GM04504 (cell line): ENCODE measurements at regions not wholly inside any gene's neighbourhood (a gene's known extent, or its start where the extent isn't known, plus 50 kb on each side); places are given as distances from the start of the nearest gene placed in this dataset.

ENCODE experiments used
- DNase-seq: peaks from one replicate; pipeline ENCODE4 v3.0.0-alpha.2; 2012; ENCODE audit warnings: low read depth

DNA sequence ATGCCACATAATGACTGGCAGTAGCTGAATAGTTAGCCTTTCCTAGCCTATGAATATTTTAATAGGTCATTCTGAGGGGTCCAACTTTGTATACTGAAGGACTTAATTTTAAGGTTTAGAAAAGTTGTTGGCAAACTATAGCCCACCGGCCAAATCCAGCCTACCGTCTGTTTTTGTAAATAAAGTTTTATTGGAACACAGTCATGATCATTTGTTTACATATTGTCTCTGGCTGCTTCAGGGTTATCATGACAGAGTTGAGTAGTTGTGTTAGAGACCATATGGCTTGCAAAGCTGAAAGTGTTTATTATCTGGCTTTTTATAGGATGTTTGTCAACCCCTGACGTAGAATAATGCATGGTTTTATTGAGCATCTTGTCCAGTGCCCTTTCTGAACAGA, 73.4 kb downstream of the NTMT2 start:
- DNase-seq, result no peak

- peak; percentile 54 for DNase-seq
These were observed 75.3 kb downstream of the NTMT2 start for GRCh38 chr1:170221031-170221430.

DNA sequence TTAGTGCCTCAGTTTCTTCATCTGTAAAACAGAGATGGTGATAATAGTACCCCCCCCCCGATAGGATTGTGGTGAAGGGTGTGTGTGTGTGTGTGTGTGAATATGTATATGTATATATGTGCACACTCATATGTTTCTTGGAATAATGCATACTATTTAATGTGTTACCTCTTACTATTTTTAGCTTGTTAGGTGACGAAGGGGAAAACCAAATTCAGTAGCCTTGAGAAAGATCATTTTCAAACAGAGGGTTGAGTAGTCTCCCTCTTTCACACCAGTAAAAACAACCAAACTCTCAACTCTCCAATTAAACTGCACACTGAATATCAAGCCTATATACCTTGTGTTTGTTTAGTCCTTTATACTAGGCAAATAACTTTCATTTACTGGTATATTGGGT, 75.7 kb downstream of the NTMT2 start:
- no peak for DNase-seq

- no peak for DNase-seq
These were observed 78.7 kb downstream of the NTMT2 start for GRCh38 chr1:170224469-170224868.

DNA sequence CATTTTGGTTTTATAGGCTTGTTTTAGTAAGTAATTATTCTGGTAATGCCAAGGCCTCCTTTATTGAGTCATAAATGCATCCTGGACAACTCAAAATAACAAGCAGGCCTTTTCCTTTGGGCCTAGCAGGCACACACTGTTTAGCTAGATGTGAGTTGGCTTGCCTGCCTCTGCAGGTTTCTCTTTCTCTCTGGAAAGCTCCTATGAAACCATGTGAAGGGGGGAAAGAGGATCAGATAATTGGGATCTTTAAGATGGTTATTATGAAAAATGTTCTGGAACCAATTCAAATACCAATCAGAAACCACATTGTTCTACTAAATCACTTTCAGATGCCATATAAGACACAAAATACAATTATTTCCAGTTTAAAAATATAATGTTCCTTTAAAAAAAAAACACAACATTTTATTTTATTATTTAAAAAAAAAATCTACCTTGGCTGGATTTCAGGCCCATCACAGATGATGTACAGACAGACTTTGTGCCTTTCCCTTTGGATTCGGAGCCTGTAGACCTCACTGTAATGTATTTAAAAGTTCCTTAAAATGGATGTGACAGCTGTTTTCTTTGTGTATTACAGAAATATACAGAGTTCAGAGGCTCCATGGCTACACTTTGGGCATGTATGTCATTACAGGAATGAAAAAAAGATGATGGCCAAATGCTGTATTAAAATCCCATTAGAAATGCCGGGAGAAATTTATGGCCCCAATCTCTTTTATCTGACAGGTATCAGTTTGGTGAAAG, 80.2 kb downstream of the NTMT2 start:
- peak; percentile 71 for DNase-seq

DNA sequence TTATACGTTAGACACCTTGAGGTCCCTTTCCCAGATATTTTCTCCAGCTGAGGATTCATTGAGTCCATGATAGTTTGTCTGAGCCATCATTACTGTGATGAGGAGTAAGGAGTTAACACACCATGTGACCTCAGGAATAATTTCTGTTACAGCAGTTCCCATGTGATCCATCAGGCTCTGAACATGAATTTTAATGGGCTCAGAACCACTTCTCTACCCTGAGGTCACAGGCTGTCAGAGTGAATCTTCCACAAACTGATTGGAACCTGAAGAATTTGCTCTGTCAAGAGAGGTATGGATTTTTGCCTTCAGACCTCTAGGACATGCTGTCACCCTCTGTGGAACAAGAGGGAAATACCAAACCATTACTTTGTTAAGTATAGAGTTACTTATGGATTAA, 81.0 kb downstream of the NTMT2 start:
- no peak for DNase-seq

- no peak for DNase-seq
These were observed 84.6 kb downstream of the NTMT2 start for GRCh38 chr1:170230323-170230722.

- DNase-seq, result no peak
These were observed 85.9 kb downstream of the NTMT2 start for GRCh38 chr1:170231662-170232061.

- DNase-seq, result no peak
These were observed 93.1 kb downstream of the NTMT2 start for GRCh38 chr1:170238704-170239391.

DNA sequence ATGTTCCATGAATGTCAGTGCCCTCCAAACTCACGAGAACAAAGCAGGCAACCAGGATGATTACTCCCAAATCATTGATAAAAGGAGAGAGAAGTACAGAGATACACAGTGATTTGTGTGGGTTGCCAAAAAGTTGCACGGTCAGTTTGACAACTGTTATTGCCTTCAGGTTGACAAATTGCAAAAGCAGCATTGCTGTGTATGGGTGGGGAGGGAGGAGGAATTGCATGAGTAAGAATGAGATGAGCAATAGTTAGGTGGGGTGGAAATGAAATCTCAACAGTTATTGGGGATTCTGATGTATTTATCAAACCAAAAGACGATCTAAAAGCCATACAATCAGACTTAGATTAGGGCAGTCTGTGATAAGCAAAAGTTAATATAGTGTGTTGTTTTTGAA, 93.7 kb downstream of the NTMT2 start:
- DNase-seq, result no peak

- no peak for DNase-seq
These were observed 94.7 kb downstream of the NTMT2 start for GRCh38 chr1:170240409-170240808.

- no peak for DNase-seq
These were observed 95.6 kb downstream of the NTMT2 start for GRCh38 chr1:170241266-170241851.

DNA sequence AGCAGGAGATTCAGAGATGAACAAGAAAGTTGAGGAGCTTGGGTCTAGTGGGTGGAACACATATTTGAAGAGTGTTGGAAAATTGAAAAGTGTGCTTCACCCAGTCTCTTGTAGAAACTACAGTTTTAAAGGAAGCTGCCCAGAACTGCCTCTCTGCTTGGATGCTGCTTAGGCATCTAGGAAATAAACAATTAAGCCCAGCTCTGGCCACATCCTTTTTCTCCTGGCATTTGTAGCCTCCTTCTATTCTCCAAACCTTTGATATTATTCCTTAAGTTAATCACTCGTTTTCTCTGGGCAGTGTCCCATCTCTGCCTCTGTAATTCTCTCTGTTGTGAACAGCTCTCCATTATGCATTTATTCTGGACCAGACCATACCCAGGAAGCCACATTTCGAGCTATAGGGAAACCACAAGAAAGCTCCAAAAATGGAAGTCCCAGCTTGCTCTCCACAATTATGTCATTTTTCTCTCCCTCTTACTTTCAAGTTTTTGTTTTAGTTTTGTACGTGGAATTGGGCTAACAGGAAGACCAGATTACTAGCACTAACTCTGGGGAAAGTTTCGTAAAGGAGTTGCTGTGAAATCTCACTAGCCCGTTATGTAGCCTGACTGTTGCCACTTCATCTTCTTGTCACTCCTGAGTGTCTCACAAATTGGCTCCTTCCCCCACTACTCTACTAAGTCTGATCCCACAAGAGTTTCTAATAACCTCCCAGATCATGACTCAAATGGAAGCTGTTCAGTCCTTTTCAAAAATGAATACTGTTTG, 102.2 kb downstream of the NTMT2 start:
- DNase-seq, result no peak

DNA sequence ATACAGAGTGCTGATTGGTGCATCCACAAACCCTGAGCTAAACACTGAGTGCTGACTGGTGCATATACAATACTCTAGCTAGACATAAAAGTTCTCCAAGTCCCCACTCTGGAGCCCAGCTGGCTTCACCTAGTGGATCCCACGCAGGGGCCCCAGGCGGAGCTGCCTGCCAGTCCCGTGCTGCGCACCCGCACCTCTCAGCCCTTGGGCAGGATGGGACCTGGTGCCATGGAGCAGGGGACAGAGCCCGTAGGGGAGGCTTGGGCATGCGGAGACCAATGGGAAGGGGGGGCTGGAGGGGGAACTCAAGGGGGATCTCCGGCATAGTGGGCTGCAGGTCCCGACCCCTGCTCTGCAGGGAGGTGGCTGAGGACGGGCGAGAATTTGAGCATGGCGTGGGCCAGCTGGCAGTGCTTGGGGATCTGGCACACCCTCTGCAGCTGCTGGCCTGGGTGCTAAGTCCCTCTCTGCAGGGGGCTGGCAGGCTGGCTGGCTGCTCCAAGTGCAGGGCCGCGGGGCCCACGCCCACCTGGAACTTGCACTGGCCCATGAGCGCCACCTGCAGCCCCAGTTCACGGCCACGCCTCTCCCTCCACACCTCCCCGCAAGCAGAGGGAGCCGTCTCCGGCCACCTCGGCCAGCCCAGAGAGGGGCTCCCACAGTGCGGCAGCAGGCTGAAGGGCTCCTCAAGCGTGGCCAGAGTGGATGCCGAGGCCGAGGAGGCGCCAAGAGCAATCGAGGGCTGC, 104.9 kb downstream of the NTMT2 start:
- no peak for DNase-seq

DNA sequence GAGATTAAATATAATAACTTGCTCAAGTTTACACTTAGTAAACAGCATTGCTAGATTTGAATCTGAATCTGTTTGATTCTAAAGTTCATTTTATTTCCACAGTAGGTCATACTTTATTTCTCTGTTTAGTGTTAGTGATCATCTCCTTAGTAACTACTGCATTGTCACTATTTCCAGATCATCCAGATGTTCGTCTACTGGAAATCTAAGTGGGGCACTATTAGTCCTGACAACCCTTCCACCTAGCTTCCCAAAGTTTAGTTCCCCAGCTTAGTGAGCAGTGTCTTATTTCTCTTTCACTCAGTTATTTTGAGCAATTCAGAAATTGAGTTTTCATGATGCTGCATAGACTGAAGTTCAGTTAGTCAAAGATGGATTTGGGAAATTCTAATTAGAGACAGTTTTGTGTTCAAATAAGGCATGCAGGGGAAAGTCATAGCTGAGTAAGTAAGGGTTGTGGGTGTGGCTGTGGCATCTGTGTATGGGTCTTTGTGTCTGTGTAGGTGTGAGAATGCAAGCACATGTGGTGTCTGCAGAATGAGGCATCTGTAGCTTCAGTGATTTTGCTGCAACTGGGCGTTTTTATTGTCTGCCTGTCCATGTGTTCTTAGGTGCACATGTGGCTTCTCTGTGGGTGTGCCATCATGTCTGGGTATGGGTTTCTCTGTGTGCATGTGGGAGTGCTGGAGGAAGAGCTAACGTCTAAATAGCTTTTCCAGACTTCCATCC, 107.3 kb downstream of the NTMT2 start:
- no peak for DNase-seq

DNA sequence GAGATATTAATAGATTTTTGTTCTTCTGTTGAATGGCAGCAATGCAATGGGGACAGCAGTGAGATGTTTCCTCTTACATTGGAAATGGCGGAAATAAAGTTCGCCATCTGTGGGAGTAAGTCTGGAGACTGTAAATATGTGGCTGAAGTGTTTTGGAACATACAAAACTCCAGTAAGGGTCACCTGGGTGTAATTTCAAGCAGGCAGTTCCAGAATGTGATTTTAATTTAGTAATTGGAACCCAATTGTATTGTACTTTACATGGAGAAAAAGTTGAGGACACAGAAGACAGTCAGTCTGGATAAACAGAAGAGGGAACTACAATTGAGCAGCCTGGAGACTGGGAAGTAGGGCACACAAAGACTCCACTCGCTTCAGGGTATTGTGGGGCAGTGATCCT, 108.6 kb downstream of the NTMT2 start:
- DNase-seq, result no peak

GRCh38 chr1:170261669-170262068, 115.9 kb downstream of the NTMT2 start:
- peak; percentile 75 for DNase-seq

- no peak for DNase-seq
These were observed 116.6 kb downstream of the NTMT2 start for GRCh38 chr1:170262276-170262939.

DNA sequence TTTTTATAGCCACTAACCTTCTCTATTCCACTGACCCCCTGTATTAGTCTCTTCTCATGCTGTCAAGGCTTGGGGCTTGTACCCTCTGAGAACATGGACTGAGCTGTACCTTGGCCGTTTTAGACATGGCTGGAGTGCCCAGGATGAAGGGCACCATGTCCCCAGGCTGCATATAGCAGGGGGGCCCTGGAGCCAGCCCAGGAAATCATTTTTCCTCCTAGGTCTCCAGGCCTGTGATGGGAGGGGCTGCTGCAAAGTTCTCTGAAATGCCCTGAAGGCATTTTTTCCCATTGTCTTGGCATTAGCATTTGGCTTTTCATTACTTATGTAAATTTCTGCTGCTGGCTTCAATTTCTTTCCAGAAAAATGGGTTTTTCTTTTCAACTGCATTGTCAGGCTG, 119.5 kb downstream of the NTMT2 start:
- no peak for DNase-seq

- no peak for DNase-seq
These were observed 121.6 kb downstream of the NTMT2 start for GRCh38 chr1:170267317-170267716.
